Hematopoietic multipotent progenitor cell (in vitro differentiated cells): ENCODE measurements at regions not wholly inside any gene's neighbourhood (a gene's known extent, or its start where the extent isn't known, plus 50 kb on each side); places are given as distances from the start of the nearest gene placed in this dataset. TPM values are rescaled to one million over a fixed set of nuclear protein-coding genes. Genes with fewer than 3 reads are reported as not detected.

Experiments
- DNase-seq, 3 donors: peaks; one replicate each; pipeline ENCODE4 v3.0.0-alpha.2; 2011 to 2015; ENCODE audit warnings: low read depth in 2 of 3, low spot score in 2 of 3
- small RNA-seq: library from RNA; depleted of rRNA; stranded (forward); fragments of <200 nt; gene quantifications from one replicate; pipeline ENCODE3, GENCODE V24; 2012

- no peak for DNase-seq
Measured at GRCh38 chr11:86124251-86125233, 55.7 kb upstream of the PICALM start.

GRCh38 chr11:86122773-86123172, 53.9 kb upstream of the PICALM start:
- no peak for DNase-seq

- no peak for DNase-seq
Measured at GRCh38 chr11:86120807-86121206, 51.9 kb upstream of the PICALM start.

- no peak for DNase-seq
Measured at GRCh38 chr11:86119906-86120305, 51.0 kb upstream of the PICALM start.

- DNase-seq: no peak
Measured at GRCh38 chr11:86119077-86119476, 50.2 kb upstream of the PICALM start.

Small RNAs in the stretch of these regions (small RNA-seq; reads per million reads assigned to genes)
- gene RNU6-560P: not detected
